Mesothelial cell of epicardium (in vitro differentiated cells): ENCODE measurements at regions not wholly inside any gene's neighbourhood (a gene's known extent, or its start where the extent isn't known, plus 50 kb on each side); places are given as distances from the start of the nearest gene placed in this dataset.

Source experiments
- DNase-seq, 2 experiments: peaks; one replicate each; pipeline ENCODE4 v3.0.0; 2021; ENCODE audit warnings: low spot score in 2 of 2; ENCODE audit not compliant: unreplicated experiment in 2 of 2
- H3K27ac Mint-ChIP-seq: 2 replicates; pipeline ENCODE4 v1.8.0; 2021; ENCODE audit warnings: mixed read lengths
- H3K27me3 Mint-ChIP-seq: 2 replicates; pipeline ENCODE4 v1.8.0; 2021; ENCODE audit warnings: low read depth, mixed read lengths
- H3K36me3 Mint-ChIP-seq: 2 replicates; pipeline ENCODE4 v1.8.0; 2021; ENCODE audit warnings: mixed read lengths
- H3K4me1 Mint-ChIP-seq: 2 replicates; pipeline ENCODE4 v1.8.0; 2021; ENCODE audit warnings: mixed read lengths
- H3K4me3 Mint-ChIP-seq: 2 replicates; pipeline ENCODE4 v1.8.0; 2021; ENCODE audit warnings: mild to moderate bottlenecking, moderate library complexity, mixed read lengths
- H3K9me3 Mint-ChIP-seq: 2 replicates; pipeline ENCODE4 v1.8.0; 2021; ENCODE audit warnings: mixed read lengths
- CTCF ChIP-seq: fragments of 200-600 bp; sonication (generic); IDR thresholded peaks from one replicate; pipeline ENCODE4 v1.5.0; 2021; ENCODE audit warnings: antibody characterized with exemption; ENCODE audit not compliant: unreplicated experiment

- TF ChIP-seq CTCF: no peak
- Mint-ChIP-seq H3K4me1 (no peaks in the 10 kb centered on the region), H3K36me3 (no peaks in the 10 kb centered on the region), H3K4me3 (no peak overlapping the region), H3K9me3 (no peaks in the 10 kb centered on the region), H3K27ac (no peak overlapping the region), H3K27me3 (no peaks in the 10 kb centered on the region)
- no peak for DNase-seq
Measured at GRCh38 chr5:23158179-23158578, 305.0 kb upstream of the CDH12 start.

- TF ChIP-seq CTCF: no peak
- no peak for DNase-seq
- Mint-ChIP-seq H3K36me3 (no peaks in the 10 kb centered on the region), H3K9me3 (no peaks in the 10 kb centered on the region), H3K4me1 (no peaks in the 10 kb centered on the region), H3K4me3 (no peak overlapping the region), H3K27ac (no peak overlapping the region), H3K27me3 (no peaks in the 10 kb centered on the region)
Measured at GRCh38 chr5:23157716-23158115, 304.6 kb upstream of the CDH12 start.

DNA sequence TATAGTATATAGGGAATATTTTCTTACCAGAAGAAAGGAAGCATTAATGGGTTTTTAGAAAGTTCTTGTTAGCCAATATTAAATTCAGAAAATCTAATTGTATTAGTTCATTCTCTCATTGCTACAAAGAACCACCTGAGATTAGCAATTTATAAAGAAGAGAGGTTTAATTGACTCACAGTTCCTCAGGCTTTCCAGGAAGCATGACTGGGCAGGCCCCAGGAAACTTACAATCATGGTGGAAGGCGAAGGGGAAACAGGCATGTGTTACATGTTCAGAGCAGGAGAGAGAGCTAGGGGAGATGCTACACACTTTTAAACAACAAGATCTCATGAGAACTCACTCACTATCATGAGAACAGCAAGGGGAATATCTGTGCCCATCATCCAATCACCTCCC is 304.0 kb upstream of the CDH12 start:
- Mint-ChIP-seq H3K27me3 (no peaks in the 10 kb centered on the region), H3K27ac (no peak overlapping the region), H3K9me3 (no peaks in the 10 kb centered on the region), H3K4me1 (no peaks in the 10 kb centered on the region), H3K36me3 (no peaks in the 10 kb centered on the region), H3K4me3 (no peak overlapping the region)
- no peak for TF ChIP-seq CTCF
- no peak for DNase-seq

- no peak for DNase-seq
- H3K27me3 Mint-ChIP-seq: peaks cover 18% of the 10 kb centered on the region
- no peaks in the 10 kb centered on the region for H3K36me3 Mint-ChIP-seq
Measured at GRCh38 chr5:23147625-23148024, 294.5 kb upstream of the CDH12 start.

GRCh38 chr5:23146183-23146582 is 293.0 kb upstream of the CDH12 start:
- H3K4me1 Mint-ChIP-seq: no peaks in the 10 kb centered on the region
- H3K36me3 Mint-ChIP-seq: no peaks in the 10 kb centered on the region
- H3K27ac Mint-ChIP-seq: no peak overlapping the region
- no peak for TF ChIP-seq CTCF
- H3K27me3 Mint-ChIP-seq: peaks cover 21% of the 10 kb centered on the region
- H3K4me3 Mint-ChIP-seq: no peak overlapping the region
- no peak for DNase-seq
- peaks cover 22% of the 10 kb centered on the region for H3K9me3 Mint-ChIP-seq

More at GRCh38 chr5:23147625-23148024, 294.5 kb upstream of the CDH12 start:
- Mint-ChIP-seq H3K4me3 (no peak overlapping the region), H3K4me1 (no peaks in the 10 kb centered on the region), H3K9me3 (peaks cover 22% of the 10 kb centered on the region), H3K27ac (no peak overlapping the region)
- no peak for TF ChIP-seq CTCF
